ENCODE measurements at regions not wholly inside any gene's neighbourhood (a gene's known extent, or its start where the extent isn't known, plus 50 kb on each side); places are given as distances from the start of the nearest gene placed in this dataset.

DNA sequence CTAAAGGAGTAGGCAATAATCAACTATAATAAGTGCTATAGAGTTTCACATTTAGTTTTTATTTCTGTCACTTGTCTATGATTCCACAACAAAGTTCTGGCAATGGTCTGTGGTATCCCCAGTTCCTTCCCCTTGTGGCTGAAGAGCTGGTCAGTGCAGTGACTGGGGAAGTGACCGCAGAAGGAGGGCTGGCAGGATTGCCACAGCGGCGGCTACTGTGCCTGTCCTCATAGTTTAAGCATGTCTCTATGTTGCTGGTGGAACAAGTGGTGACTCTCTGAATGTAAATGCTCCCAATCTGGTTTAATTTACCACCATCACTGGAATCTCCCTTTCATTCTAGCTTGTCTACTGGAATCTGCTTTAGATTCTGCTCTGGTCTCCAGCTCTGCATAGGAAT is 170.6 kb upstream of the GK2 start:
- Histone ChIP-seq H2AK9ac (replicated peaks; ENCODE audit: low read depth, low read length, poor library complexity) (no peak overlapping the region), H2BK120ac (ENCODE audit: low read depth, low read length) (no peak overlapping the region), H2BK15ac (ENCODE audit: low read depth, low read length) (no peak overlapping the region), H3K4me3 (ENCODE audit: insufficient read depth, low read depth, low read length) (no peak overlapping the region), H4K5ac (ENCODE audit: low read depth, low read length) (no peak overlapping the region), H4K8ac (ENCODE audit: low read depth in 2 of 2, low read length in 2 of 2) (no peak overlapping the region), H2BK20ac (ENCODE audit: low read depth, low read length) (no peak overlapping the region), H2AK5ac (ENCODE audit: low read depth, low read length) (no peak overlapping the region), H3K23ac (ENCODE audit: low read depth, low read length) (no peak overlapping the region), H3K9ac (ENCODE audit: low read depth, low read length) (no peak overlapping the region), H4K91ac (ENCODE audit: insufficient read depth, low read depth, low read length) (no peak overlapping the region), H3K4me2 (ENCODE audit: low read depth, low read length) (no peak overlapping the region), H2AFZ (replicated peaks; ENCODE audit: low read length, poor library complexity) (no peak overlapping the region), H3K9me1 (ENCODE audit: insufficient read depth, low read length) (no peaks in the 10 kb centered on the region), H3K56ac (ENCODE audit: extremely low read depth, insufficient read depth, low read length) (no peak overlapping the region), H3K27me3 (ENCODE audit: control insufficient read depth, insufficient read depth, low read length) (no peaks in the 10 kb centered on the region), H2BK5ac (ENCODE audit: low read depth, low read length, poor library complexity, severe bottlenecking) (no peak overlapping the region), H3K14ac (replicated peaks; ENCODE audit: low read depth, low read length) (no peak overlapping the region), H3K4me1 (ENCODE audit: control insufficient read depth, insufficient read depth, low read length) (no peaks in the 10 kb centered on the region), H3K18ac (ENCODE audit: low read depth, low read length) (no peak overlapping the region), H3K27ac (ENCODE audit: insufficient read depth, low read length) (no peak overlapping the region), H3K36me3 (ENCODE audit: control insufficient read depth, insufficient read depth, low read length) (no peaks in the 10 kb centered on the region), H3K9me3 (ENCODE audit: control insufficient read depth, insufficient read depth, low read length) (no peaks in the 10 kb centered on the region), H3K79me1 (ENCODE audit: low read depth in 1 of 2, low read length in 2 of 2) (no peaks in the 10 kb centered on the region), H3K4ac (ENCODE audit: low read depth, low read length) (no peak overlapping the region), H4K20me1 (ENCODE audit: insufficient read depth, low read length) (no peaks in the 10 kb centered on the region)
- ChIA-PET POLR2A (ENCODE audit: unreplicated experiment) (no interaction called here), CTCF (no interaction called here)
- intact Hi-C loops (cut with micrococcal nuclease) = loop anchor here (10.0 kb wide), 1 partner anchor 626 kb away; no protein-coding TSS in a partner anchor
- no peak for ATAC-seq (ENCODE audit: low read depth)
- no CpG with 5 or more reads among the region's 3 CpGs for WGBS, 2 experiments (ENCODE audit: extremely low coverage in 2 of 2, insufficient read length in 1 of 2)
- in situ Hi-C loops (cut with MboI; ENCODE audit: low sequenced_read_pairs) = no loop called here
- dilution Hi-C loops (cut with HindIII; ENCODE audit: low sequenced_read_pairs, unreplicated experiment) = no loop called here
- TF ChIP-seq POLR2A (IDR thresholded peaks at IDR 0.05; ENCODE audit: low read depth, low read length) (no peak), RCOR1 (IDR thresholded peaks at IDR 0.05; ENCODE audit: insufficient replicate concordance, low read length) (no peak), CEBPB (IDR thresholded peaks at IDR 0.05; ENCODE audit: low read depth, low read length) (no peak), MXI1 (IDR thresholded peaks at IDR 0.05; ENCODE audit: borderline replicate concordance, low read depth, low read length) (no peak), CHD1 (IDR thresholded peaks at IDR 0.05; ENCODE audit: low read depth, low read length) (no peak), MAFK (IDR thresholded peaks at IDR 0.05; ENCODE audit: low read depth, low read length) (no peak)
- TF ChIP-seq, protein P1, sequence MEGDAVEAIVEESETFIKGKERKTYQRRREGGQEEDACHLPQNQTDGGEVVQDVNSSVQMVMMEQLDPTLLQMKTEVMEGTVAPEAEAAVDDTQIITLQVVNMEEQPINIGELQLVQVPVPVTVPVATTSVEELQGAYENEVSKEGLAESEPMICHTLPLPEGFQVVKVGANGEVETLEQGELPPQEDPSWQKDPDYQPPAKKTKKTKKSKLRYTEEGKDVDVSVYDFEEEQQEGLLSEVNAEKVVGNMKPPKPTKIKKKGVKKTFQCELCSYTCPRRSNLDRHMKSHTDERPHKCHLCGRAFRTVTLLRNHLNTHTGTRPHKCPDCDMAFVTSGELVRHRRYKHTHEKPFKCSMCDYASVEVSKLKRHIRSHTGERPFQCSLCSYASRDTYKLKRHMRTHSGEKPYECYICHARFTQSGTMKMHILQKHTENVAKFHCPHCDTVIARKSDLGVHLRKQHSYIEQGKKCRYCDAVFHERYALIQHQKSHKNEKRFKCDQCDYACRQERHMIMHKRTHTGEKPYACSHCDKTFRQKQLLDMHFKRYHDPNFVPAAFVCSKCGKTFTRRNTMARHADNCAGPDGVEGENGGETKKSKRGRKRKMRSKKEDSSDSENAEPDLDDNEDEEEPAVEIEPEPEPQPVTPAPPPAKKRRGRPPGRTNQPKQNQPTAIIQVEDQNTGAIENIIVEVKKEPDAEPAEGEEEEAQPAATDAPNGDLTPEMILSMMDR (conservative IDR thresholded peaks at IDR 0.05; ENCODE audit: low read depth, low read length) = no peak
- BruUV-seq (replicated peaks) = no TSS peak
- DNase-seq = no peak

Data from IMR-90 (cell line).